GM23338 (cell line): ENCODE measurements at regions not wholly inside any gene's neighbourhood (a gene's known extent, or its start where the extent isn't known, plus 50 kb on each side); places are given as distances from the start of the nearest gene placed in this dataset.

Experiments used
- POLR2AphosphoS5 ChIP-seq: IDR thresholded peaks from 2 replicates; pipeline ENCODE4 v1.6.1; 2016; ENCODE audit warnings: antibody characterized with exemption, low read depth
- TF ChIP-seq, protein P1 (sequence below), 2 experiments: fragments of 200-600 bp in 1 of 2; sonication (generic) in 1 of 2; conservative IDR thresholded peaks; 2 replicates each; pipeline versions ENCODE4 v1.5.1 to v1.6.1; 2016 to 2017; ENCODE audit warnings: antibody characterized with exemption in 2 of 2, low read depth in 2 of 2, mild to moderate bottlenecking in 2 of 2, moderate library complexity in 1 of 2

DNA sequence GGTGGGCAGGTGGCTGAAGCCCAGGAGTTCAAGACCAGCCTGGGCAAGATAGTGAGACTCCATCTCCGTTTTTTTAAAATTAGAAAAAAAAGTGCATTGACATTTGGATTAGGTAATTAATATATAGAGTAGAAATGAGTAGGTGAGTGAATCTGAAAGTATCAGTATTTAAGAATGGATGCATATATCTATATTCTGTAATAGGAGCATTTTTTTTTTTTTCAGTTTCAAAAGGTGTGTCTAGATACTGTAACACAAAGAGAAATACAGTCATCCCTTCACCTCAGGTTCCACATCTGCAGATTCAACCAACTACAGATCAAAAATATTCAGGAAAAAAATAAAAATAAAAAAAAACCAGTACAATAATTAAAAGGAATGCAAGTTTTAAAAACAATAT is 50.8 kb downstream of the RBM27 start:
- TF ChIP-seq, protein P1, sequence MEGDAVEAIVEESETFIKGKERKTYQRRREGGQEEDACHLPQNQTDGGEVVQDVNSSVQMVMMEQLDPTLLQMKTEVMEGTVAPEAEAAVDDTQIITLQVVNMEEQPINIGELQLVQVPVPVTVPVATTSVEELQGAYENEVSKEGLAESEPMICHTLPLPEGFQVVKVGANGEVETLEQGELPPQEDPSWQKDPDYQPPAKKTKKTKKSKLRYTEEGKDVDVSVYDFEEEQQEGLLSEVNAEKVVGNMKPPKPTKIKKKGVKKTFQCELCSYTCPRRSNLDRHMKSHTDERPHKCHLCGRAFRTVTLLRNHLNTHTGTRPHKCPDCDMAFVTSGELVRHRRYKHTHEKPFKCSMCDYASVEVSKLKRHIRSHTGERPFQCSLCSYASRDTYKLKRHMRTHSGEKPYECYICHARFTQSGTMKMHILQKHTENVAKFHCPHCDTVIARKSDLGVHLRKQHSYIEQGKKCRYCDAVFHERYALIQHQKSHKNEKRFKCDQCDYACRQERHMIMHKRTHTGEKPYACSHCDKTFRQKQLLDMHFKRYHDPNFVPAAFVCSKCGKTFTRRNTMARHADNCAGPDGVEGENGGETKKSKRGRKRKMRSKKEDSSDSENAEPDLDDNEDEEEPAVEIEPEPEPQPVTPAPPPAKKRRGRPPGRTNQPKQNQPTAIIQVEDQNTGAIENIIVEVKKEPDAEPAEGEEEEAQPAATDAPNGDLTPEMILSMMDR (conservative IDR thresholded peaks at IDR 0.05; ENCODE audit: low read depth in 2 of 2): no peak
- TF ChIP-seq POLR2AphosphoS5: no peak
